Bronchial epithelial cell (primary cell): ENCODE measurements at regions not wholly inside any gene's neighbourhood (a gene's known extent, or its start where the extent isn't known, plus 50 kb on each side); places are given as distances from the start of the nearest gene placed in this dataset.
"Not testable (repeated sequence)": the region's sequence is repeated elsewhere in the genome, so short reads cannot be mapped to it uniquely, and the experiment has no call there.

Experiments
- DNase-seq: peaks from one replicate; pipeline ENCODE4 v3.0.0-alpha.2; 2010; ENCODE audit warnings: low read depth
- FAIRE-seq: peaks from 2 replicates; lab custom pipeline; 2011; peaks lifted over from hg19 to GRCh38; lab: Jason Lieb, UNC
- H3K27me3 ChIP-seq: 2 replicates; pipeline ENCODE4 v1.5.1; 2011; ENCODE audit warnings: low read length; ENCODE audit not compliant: control insufficient read depth, insufficient read depth
- H3K36me3 ChIP-seq: 2 replicates; pipeline ENCODE4 v1.5.1; 2011; ENCODE audit warnings: low read length; ENCODE audit not compliant: control insufficient read depth, insufficient read depth
- H3K4me3 ChIP-seq: 2 replicates; pipeline ENCODE4 v1.5.1; 2011; ENCODE audit warnings: mild to moderate bottlenecking, low read depth, low read length, control low read depth
- TF ChIP-seq, protein P1 (sequence below): IDR thresholded peaks from 2 replicates; pipeline ENCODE4 v1.5.1; 2011; ENCODE audit warnings: mild to moderate bottlenecking, moderate library complexity, low read length, control low read depth, inconsistent platforms; ENCODE audit not compliant: insufficient read depth, severe bottlenecking

DNA sequence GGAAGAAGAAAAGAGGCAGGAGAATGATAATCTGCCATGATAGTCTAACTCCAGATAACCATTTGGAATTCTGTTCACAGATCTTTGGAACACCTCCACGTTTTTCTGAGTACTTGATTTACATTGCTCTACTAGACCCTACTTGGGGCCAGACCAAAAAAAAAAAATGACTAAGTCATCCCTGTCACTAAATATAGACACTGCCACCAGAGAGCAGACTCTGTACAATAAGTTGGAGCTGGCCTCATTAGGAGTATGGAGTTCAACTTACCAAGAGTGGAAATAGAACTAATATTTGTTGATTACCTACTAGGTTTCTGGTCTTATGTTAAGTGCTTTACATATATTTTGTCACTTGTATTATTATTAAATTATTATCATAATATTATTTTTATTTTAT, 80.9 kb upstream of the ZNF800 start:
- DNase-seq = no peak
- no peak for FAIRE-seq
- no peaks in the 10 kb centered on the region for H3K27me3 ChIP-seq
- no peak overlapping the region for H3K4me3 ChIP-seq
- no peaks in the 10 kb centered on the region for H3K36me3 ChIP-seq
- TF ChIP-seq, protein P1, sequence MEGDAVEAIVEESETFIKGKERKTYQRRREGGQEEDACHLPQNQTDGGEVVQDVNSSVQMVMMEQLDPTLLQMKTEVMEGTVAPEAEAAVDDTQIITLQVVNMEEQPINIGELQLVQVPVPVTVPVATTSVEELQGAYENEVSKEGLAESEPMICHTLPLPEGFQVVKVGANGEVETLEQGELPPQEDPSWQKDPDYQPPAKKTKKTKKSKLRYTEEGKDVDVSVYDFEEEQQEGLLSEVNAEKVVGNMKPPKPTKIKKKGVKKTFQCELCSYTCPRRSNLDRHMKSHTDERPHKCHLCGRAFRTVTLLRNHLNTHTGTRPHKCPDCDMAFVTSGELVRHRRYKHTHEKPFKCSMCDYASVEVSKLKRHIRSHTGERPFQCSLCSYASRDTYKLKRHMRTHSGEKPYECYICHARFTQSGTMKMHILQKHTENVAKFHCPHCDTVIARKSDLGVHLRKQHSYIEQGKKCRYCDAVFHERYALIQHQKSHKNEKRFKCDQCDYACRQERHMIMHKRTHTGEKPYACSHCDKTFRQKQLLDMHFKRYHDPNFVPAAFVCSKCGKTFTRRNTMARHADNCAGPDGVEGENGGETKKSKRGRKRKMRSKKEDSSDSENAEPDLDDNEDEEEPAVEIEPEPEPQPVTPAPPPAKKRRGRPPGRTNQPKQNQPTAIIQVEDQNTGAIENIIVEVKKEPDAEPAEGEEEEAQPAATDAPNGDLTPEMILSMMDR = no peak

DNA sequence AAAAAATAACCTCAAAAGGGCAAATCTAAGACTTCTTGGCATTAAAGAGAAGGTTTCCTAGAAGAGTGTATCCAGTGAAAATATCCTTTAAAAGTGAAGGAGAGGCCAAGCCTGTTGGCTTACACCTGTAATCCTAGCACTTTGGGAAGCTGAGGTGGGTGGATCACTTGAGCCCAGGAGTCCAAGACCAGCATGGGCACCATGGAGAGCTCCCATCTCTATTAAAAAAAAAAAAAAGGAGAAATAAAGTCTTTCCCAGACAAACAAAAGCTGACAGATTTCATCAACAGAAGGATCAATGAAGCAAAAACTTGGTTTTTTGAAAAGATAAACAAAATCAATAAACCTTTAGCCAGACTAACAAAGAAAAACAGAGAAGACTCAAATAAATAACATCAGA, 67.6 kb upstream of the ZNF800 start:
- FAIRE-seq = no peak
- TF ChIP-seq, protein P1 = no peak
- Histone ChIP-seq H3K27me3 (no peaks in the 10 kb centered on the region), H3K36me3 (no peaks in the 10 kb centered on the region), H3K4me3 (no peak overlapping the region)
- DNase-seq = no peak

DNA sequence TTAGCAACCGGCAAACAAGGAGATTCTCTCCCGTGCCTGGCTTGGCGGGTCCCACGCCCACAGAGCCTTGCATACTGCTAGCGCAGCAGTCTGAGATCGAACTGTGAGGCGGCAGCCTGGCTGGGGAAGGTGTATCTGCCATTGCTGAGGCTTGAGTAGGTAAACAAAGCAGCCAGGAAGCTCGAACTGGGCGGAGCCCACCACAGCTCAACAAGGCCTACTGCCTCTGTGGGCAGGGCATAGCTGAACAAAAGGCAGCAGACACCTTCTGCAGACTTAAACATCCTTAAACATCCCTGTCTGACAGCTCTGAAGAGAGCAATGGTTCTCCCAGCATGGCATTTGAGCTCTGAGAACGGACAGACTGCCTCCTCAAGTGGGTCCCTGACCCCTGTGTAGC, 58.8 kb upstream of the ZNF800 start:
- not testable (repeated sequence) for H3K27me3 ChIP-seq, H3K4me3 ChIP-seq, H3K36me3 ChIP-seq, FAIRE-seq, DNase-seq

DNA sequence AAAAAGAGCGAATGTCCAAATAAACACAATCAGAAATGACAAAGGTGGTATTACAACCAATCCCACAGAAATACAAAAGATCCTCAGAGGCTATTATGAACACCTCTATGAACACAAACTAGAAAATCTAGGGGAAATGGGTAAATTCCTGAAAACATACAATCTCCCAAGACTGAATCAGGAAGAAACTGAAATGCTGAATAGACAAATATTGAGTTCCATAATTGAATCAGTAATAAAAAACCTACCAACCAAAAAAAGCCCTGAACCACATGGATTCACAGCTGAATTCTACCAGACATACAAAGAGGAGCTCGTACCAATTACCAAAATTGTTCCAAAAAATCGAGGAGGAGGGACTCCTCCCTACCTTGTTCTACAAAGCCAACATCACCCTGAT, 56.1 kb upstream of the ZNF800 start:
- DNase-seq (no peak), FAIRE-seq (no peak)
- no peaks in the 10 kb centered on the region for H3K27me3 ChIP-seq
- TF ChIP-seq, protein P1 = no peak
- no peaks in the 10 kb centered on the region for H3K36me3 ChIP-seq
- no peak overlapping the region for H3K4me3 ChIP-seq

DNA sequence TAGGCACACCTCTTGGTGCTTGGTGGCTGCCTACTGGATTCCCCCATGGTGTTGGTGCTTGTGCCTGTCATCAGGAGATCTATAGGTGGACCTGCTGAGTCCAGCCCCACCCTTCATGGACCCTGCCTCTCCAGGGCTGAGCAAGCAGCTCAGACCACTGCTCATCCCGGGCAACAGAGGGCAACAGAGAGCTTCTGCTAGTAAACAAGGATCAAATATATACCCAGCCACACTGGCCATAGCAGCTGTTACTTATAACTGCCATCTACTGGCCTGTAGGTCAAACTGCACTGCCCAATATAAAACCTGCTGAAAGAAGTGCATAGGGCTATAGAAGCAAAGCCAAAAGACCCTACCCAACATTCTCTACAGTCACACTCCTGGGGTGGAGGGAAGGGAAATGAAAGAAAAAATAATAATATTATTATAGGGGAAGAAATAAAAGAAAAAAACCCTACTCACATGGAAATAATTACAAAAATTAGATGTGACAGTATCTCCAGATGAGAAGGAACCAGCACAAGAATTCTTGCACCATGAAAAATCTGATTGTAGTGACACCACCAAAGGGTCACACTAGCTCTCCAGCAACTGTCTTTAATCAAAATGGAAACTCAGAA, 54.9 kb upstream of the ZNF800 start:
- no peak overlapping the region for H3K4me3 ChIP-seq
- TF ChIP-seq, protein P1 = peak; percentile 66
- H3K27me3 ChIP-seq = no peaks in the 10 kb centered on the region
- H3K36me3 ChIP-seq = no peaks in the 10 kb centered on the region
- DNase-seq (peak; percentile 55), FAIRE-seq (no peak)

DNA sequence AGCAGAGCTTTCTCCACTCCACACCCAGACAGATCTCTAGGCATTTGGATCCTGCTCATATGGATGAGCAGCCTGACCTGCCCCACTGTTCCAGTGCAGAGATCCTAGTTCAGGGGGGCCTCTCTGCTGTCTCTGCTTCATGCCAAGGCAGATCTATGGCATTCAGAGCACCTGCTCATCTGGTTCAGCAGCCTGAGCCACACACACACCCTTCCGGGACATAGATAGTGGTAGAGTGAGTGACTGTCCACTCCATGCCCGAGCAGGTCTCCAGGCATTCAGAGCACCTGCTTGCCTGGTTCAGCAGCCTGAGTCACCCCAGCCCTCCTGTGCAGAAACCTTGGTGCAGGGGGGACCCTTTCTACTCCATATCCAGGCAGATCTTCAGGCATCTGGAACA, 54.3 kb upstream of the ZNF800 start:
- no peak overlapping the region for H3K4me3 ChIP-seq
- TF ChIP-seq, protein P1 = no peak
- DNase-seq (peak; percentile 2), FAIRE-seq (peak; percentile 70)
- no peaks in the 10 kb centered on the region for H3K36me3 ChIP-seq
- H3K27me3 ChIP-seq = no peaks in the 10 kb centered on the region
